ENCODE measurements at regions not wholly inside any gene's neighbourhood (a gene's known extent, or its start where the extent isn't known, plus 50 kb on each side); places are given as distances from the start of the nearest gene placed in this dataset.

- Histone ChIP-seq H3K4me3 (no peak overlapping the region), H3K27me3 (no peaks in the 10 kb centered on the region), H3K4me1 (replicated peaks in 1 of 2) (no peaks in the 10 kb centered on the region), H3K27ac (no peak overlapping the region), H3K9me3 (replicated peaks in 1 of 3) (no peaks in the 10 kb centered on the region), H3K36me3 (replicated peaks in 1 of 2) (no peaks in the 10 kb centered on the region)
- intact Hi-C loops (cut with DNase I) = no loop called here
- no peak for DNase-seq
- TF ChIP-seq CTCF (IDR thresholded peaks at IDR 0.05) (no peak), POLR2A (IDR thresholded peaks at IDR 0.05) (no peak)
- 78 to 100% (median 89%) methylated on average over 1 of the region's 1 CpG for WGBS, 4 donors
Measured at GRCh38 chr9:119771341-119771740, 402.1 kb upstream of the BRINP1 start.

GRCh38 chr9:119768266-119768665 lies 399.0 kb upstream of the BRINP1 start:
- no peak overlapping the region for H3K4me3 ChIP-seq
- intact Hi-C loops (cut with DNase I) = loop anchor here in 1 of 2 donors (5.0 kb wide), 1 partner anchor 49 kb away; no protein-coding TSS in a partner anchor
- TF ChIP-seq CTCF (IDR thresholded peaks at IDR 0.05) (no peak), POLR2A (IDR thresholded peaks at IDR 0.05) (no peak)
- no peaks in the 10 kb centered on the region for H3K36me3 ChIP-seq (replicated peaks in 1 of 2)
- H3K9me3 ChIP-seq (replicated peaks in 1 of 3) = no peaks in the 10 kb centered on the region
- WGBS, 4 donors = 63 to 74% (median 70%) methylated on average over 3 of the region's 3 CpGs
- H3K27me3 ChIP-seq = peaks cover 5% of the 10 kb centered on the region
- no peak overlapping the region for H3K27ac ChIP-seq
- DNase-seq = no peak
- no peaks in the 10 kb centered on the region for H3K4me1 ChIP-seq (replicated peaks in 1 of 2)

GRCh38 chr9:119765632-119766175 lies 396.5 kb upstream of the BRINP1 start:
- H3K36me3 ChIP-seq (replicated peaks in 1 of 2) = no peaks in the 10 kb centered on the region
- H3K27me3 ChIP-seq = peaks cover 5% of the 10 kb centered on the region
- TF ChIP-seq CTCF (IDR thresholded peaks at IDR 0.05) (no peak), POLR2A (IDR thresholded peaks at IDR 0.05) (no peak)
- no peak overlapping the region for H3K4me3 ChIP-seq
- H3K27ac ChIP-seq = no peak overlapping the region
- no peaks in the 10 kb centered on the region for H3K9me3 ChIP-seq (replicated peaks in 1 of 3)
- intact Hi-C loops (cut with DNase I) = loop anchor here in 1 of 2 donors (5.0 kb wide), 1 partner anchor 52 kb away; no protein-coding TSS in a partner anchor
- DNase-seq = no peak
- 54 to 58% (median 57%) methylated on average over 2 of the region's 2 CpGs for WGBS, 4 donors
- H3K4me1 ChIP-seq (replicated peaks in 1 of 2) = no peaks in the 10 kb centered on the region

- TF ChIP-seq CTCF (IDR thresholded peaks at IDR 0.05) = no peak
- no peak for TF ChIP-seq POLR2A (IDR thresholded peaks at IDR 0.05)
- Histone ChIP-seq H3K4me3 (no peak overlapping the region), H3K27me3 (peaks cover 5% of the 10 kb centered on the region), H3K36me3 (replicated peaks in 1 of 2) (no peaks in the 10 kb centered on the region), H3K4me1 (replicated peaks in 1 of 2) (no peaks in the 10 kb centered on the region), H3K27ac (no peak overlapping the region), H3K9me3 (replicated peaks in 1 of 3) (no peaks in the 10 kb centered on the region)
- intact Hi-C loops (cut with DNase I) = no loop called here
- DNase-seq = no peak
- WGBS, 4 donors = 20 to 30% (median 26%) methylated on average over 3 of the region's 3 CpGs
Measured at GRCh38 chr9:119763260-119763659, 394.0 kb upstream of the BRINP1 start.
